IMR-90 (cell line): ENCODE measurements at regions not wholly inside any gene's neighbourhood (a gene's known extent, or its start where the extent isn't known, plus 50 kb on each side); places are given as distances from the start of the nearest gene placed in this dataset.

Experiments
- ATAC-seq: fragments of 200-7000 bp; cut with Tn5 transposase; 2 replicates; pipeline ENCODE4 v1.9.1; 2020; ENCODE audit warnings: low read depth, mild to moderate bottlenecking, moderate library complexity
- BruUV-seq: library from RNA; stranded (reverse); fragments of 400-500 nt; replicated peaks from 2 replicates; lab custom pipeline; 2021; lab: Mats Ljungman, UMichigan
- CTCF ChIA-PET: fragments of 300-600 bp; formaldehyde crosslinking; extraction: SDS; loops from one replicate; lab custom pipeline; 2021; ENCODE audit warnings: antibody characterized with exemption; lab: Yijun Ruan, JAX
- POLR2A ChIA-PET: fragments of 300-600 bp; sonication (Branson Sonifier 250); formaldehyde crosslinking; loops from one replicate; lab custom pipeline; 2022; ENCODE audit warnings: antibody characterized with exemption; ENCODE audit not compliant: unreplicated experiment; lab: Charles Lee
- DNase-seq: peaks from one replicate; pipeline ENCODE4 v3.0.0; 2013
- H2AFZ ChIP-seq: replicated peaks from 2 replicates; pipeline ENCODE3; 2013; ENCODE audit warnings: low read length, mild to moderate bottlenecking; ENCODE audit not compliant: poor library complexity
- H2AK5ac ChIP-seq: 2 replicates; pipeline ENCODE4 v1.6.1; 2013; ENCODE audit warnings: low read depth, low read length, inconsistent platforms
- H2AK9ac ChIP-seq: replicated peaks from 2 replicates; pipeline ENCODE3; 2013; ENCODE audit warnings: mild to moderate bottlenecking, low read depth, low read length, moderate library complexity; ENCODE audit not compliant: poor library complexity
- H2BK120ac ChIP-seq: 2 replicates; pipeline ENCODE4 v1.6.1; 2013; ENCODE audit warnings: low read depth, low read length, inconsistent platforms
- H2BK15ac ChIP-seq: 3 replicates; pipeline ENCODE4 v1.6.1; 2013; ENCODE audit warnings: low read depth, low read length, inconsistent platforms
- H2BK20ac ChIP-seq: 2 replicates; pipeline ENCODE4 v1.6.1; 2013; ENCODE audit warnings: low read depth, mild to moderate bottlenecking, inconsistent platforms, low read length, moderate library complexity
- H2BK5ac ChIP-seq: 2 replicates; pipeline ENCODE4 v1.6.1; 2013; ENCODE audit warnings: mild to moderate bottlenecking, low read depth, low read length, inconsistent platforms; ENCODE audit not compliant: poor library complexity, severe bottlenecking
- H3K14ac ChIP-seq: replicated peaks from 2 replicates; pipeline ENCODE4 v1.6.1; 2013; ENCODE audit warnings: low read depth, low read length, inconsistent platforms
- H3K18ac ChIP-seq: 2 replicates; pipeline ENCODE4 v1.6.1; 2013; ENCODE audit warnings: low read depth, low read length, control low read depth
- H3K23ac ChIP-seq: 2 replicates; pipeline ENCODE4 v1.6.1; 2013; ENCODE audit warnings: low read depth, low read length, inconsistent platforms
- H3K27ac ChIP-seq: 2 replicates; pipeline ENCODE4 v1.5.1; 2013; ENCODE audit warnings: mild to moderate bottlenecking, control low read depth, low read length; ENCODE audit not compliant: insufficient read depth
- H3K27me3 ChIP-seq: 2 replicates; pipeline ENCODE4 v1.6.1; 2013; ENCODE audit warnings: low read length; ENCODE audit not compliant: control insufficient read depth, insufficient read depth
- H3K36me3 ChIP-seq: 2 replicates; pipeline ENCODE4 v1.6.1; 2013; ENCODE audit warnings: low read length, mixed read lengths; ENCODE audit not compliant: control insufficient read depth, insufficient read depth
- H3K4ac ChIP-seq: 2 replicates; pipeline ENCODE4 v1.6.1; 2013; ENCODE audit warnings: low read depth, low read length, inconsistent platforms
- H3K4me1 ChIP-seq: 2 replicates; pipeline ENCODE4 v1.6.1; 2013; ENCODE audit warnings: low read length, mixed read lengths; ENCODE audit not compliant: control insufficient read depth, insufficient read depth
- H3K4me2 ChIP-seq: 2 replicates; pipeline ENCODE4 v1.6.1; 2013; ENCODE audit warnings: low read depth, mild to moderate bottlenecking, control low read depth, low read length, moderate library complexity
- H3K4me3 ChIP-seq: 2 replicates; pipeline ENCODE4 v1.5.1; 2013; ENCODE audit warnings: low read depth, mild to moderate bottlenecking, control low read depth, low read length, moderate library complexity; ENCODE audit not compliant: insufficient read depth
- H3K56ac ChIP-seq: 2 replicates; pipeline ENCODE4 v1.6.1; 2013; ENCODE audit warnings: low read length, inconsistent platforms; ENCODE audit not compliant: insufficient read depth; ENCODE audit errors: extremely low read depth
- H3K79me1 ChIP-seq, 2 experiments: 2 replicates each; pipeline ENCODE4 v1.6.1; 2013; ENCODE audit warnings: low read length in 2 of 2, inconsistent platforms in 1 of 2, low read depth in 1 of 2
- H3K9ac ChIP-seq: 2 replicates; pipeline ENCODE4 v1.6.1; 2013; ENCODE audit warnings: low read depth, low read length, control low read depth
- H3K9me1 ChIP-seq: 2 replicates; pipeline ENCODE4 v1.6.1; 2013; ENCODE audit warnings: low read length, inconsistent platforms; ENCODE audit not compliant: insufficient read depth
- H3K9me3 ChIP-seq: 2 replicates; pipeline ENCODE4 v1.6.1; 2013; ENCODE audit warnings: low read length; ENCODE audit not compliant: control insufficient read depth, insufficient read depth
- H4K20me1 ChIP-seq: 2 replicates; pipeline ENCODE4 v1.6.1; 2013; ENCODE audit warnings: low read length, inconsistent platforms; ENCODE audit not compliant: insufficient read depth
- H4K5ac ChIP-seq: 2 replicates; pipeline ENCODE4 v1.6.1; 2013; ENCODE audit warnings: mild to moderate bottlenecking, low read depth, low read length, control low read depth
- H4K8ac ChIP-seq, 2 experiments: 2 replicates each; pipeline ENCODE4 v1.6.1; 2013; ENCODE audit warnings: low read depth in 2 of 2, low read length in 2 of 2, control low read depth in 1 of 2, inconsistent platforms in 1 of 2
- H4K91ac ChIP-seq: 2 replicates; pipeline ENCODE4 v1.6.1; 2013; ENCODE audit warnings: low read depth, low read length, inconsistent platforms; ENCODE audit not compliant: insufficient read depth
- MAFK ChIP-seq: IDR thresholded peaks from 2 replicates; pipeline ENCODE4 v1.6.1; 2012; ENCODE audit warnings: low read depth, low read length, improper control_type of control experiment
- MXI1 ChIP-seq: IDR thresholded peaks from 2 replicates; pipeline ENCODE4 v1.6.1; 2012; ENCODE audit warnings: low read depth, mild to moderate bottlenecking, low read length, moderate library complexity, borderline replicate concordance
- NFE2L2 ChIP-seq: fragments of 150-350 bp; IDR thresholded peaks from 2 replicates; pipeline ENCODE4 v1.6.1; 2016; ENCODE audit warnings: low read depth, mild to moderate bottlenecking, low read length
- RAD21 ChIP-seq: IDR thresholded peaks from 2 replicates; pipeline ENCODE4 v1.6.1; 2012; ENCODE audit warnings: low read length, improper control_type of control experiment
- RCOR1 ChIP-seq: IDR thresholded peaks from 2 replicates; pipeline ENCODE4 v1.6.1; 2012; ENCODE audit warnings: mild to moderate bottlenecking, low read length, improper control_type of control experiment; ENCODE audit not compliant: insufficient replicate concordance
- RFX5 ChIP-seq: IDR thresholded peaks from 2 replicates; pipeline ENCODE4 v1.8.0; 2012; ENCODE audit warnings: low read depth, mild to moderate bottlenecking, low read length, moderate library complexity
- WGBS, 2 experiments: methylation state at CpG; one replicate each; pipeline versions ENCODE4 v1.1.5 to v1.1.7; 2013; ENCODE audit warnings: missing lambda C conversion rate in 2 of 2; ENCODE audit not compliant: insufficient read length in 1 of 2; ENCODE audit errors: extremely low coverage in 2 of 2; 5-methylcytosine and 5-hydroxymethylcytosine counted together
- dilution Hi-C: fragments of 300-500 bp; cut with HindIII; formaldehyde crosslinking; loops from one replicate; pipeline ENCODE4 v1.14.3; 2018; ENCODE audit warnings: low sequenced_read_pairs; ENCODE audit not compliant: unreplicated experiment
- in situ Hi-C: fragments of 300-500 bp; cut with MboI; formaldehyde crosslinking; loops from 3 replicates; pipeline ENCODE4 v1.14.3; 2019; ENCODE audit warnings: low sequenced_read_pairs, inconsistent platforms, mixed read lengths
- intact Hi-C: fragments of 100-400 bp; cut with micrococcal nuclease; formaldehyde crosslinking; loops from 2 replicates; pipeline ENCODE4 v1.10.0; 2022

- Histone ChIP-seq H4K5ac (no peak overlapping the region), H3K4ac (no peak overlapping the region), H2AK9ac (no peak overlapping the region), H3K14ac (no peak overlapping the region), H3K4me1 (peaks cover 3% of the 10 kb centered on the region), H3K36me3 (no peaks in the 10 kb centered on the region), H3K9me1 (no peaks in the 10 kb centered on the region; the same call in none of the 2 replicates), H2BK20ac (peak overlapping the region; percentile 1; the same call in 1 of the 2 replicates), H3K4me3 (no peak overlapping the region), H3K18ac (0 out of 2 replicates have a peak overlapping the region, but pooled peaks have one; percentile 36), H4K8ac (0 out of 4 replicates have a peak overlapping the region, but pooled peaks of 1 of the 2 experiments have one; percentile 16), H4K20me1 (no peaks in the 10 kb centered on the region), H3K23ac (no peak overlapping the region), H3K27me3 (no peaks in the 10 kb centered on the region), H3K79me1 (no peaks in the 10 kb centered on the region), H2BK15ac (0 out of 3 replicates have a peak overlapping the region, but pooled peaks have one; percentile 77), H2BK5ac (no peak overlapping the region), H3K9ac (no peak overlapping the region), H3K9me3 (no peaks in the 10 kb centered on the region), H2BK120ac (peak overlapping the region; percentile 14; the same call in 1 of the 2 replicates), H3K56ac (no peak overlapping the region), H3K4me2 (no peak overlapping the region), H2AK5ac (0 out of 2 replicates have a peak overlapping the region, but pooled peaks have one; percentile 27), H3K27ac (no peak overlapping the region), H2AFZ (no peak overlapping the region), H4K91ac (peak overlapping the region; percentile 40; the same call in 1 of the 2 replicates)
- dilution Hi-C loops = no loop called here
- ChIA-PET POLR2A (no interaction called here), CTCF (no interaction called here)
- intact Hi-C loops = no loop called here
- DNase-seq (no peak), ATAC-seq (no peak)
- no CpG with 5 or more reads among the region's 3 CpGs for WGBS, 2 experiments
- in situ Hi-C loops = no loop called here
- no TSS peak for BruUV-seq
- TF ChIP-seq MXI1 (no peak), RAD21 (no peak), MAFK (no peak), RFX5 (no peak), NFE2L2 (no peak), RCOR1 (no peak)
These were observed 86.9 kb downstream of the MPP7 start for GRCh38 chr10:28215930-28216329.
